ENCODE measurements at regions not wholly inside any gene's neighbourhood (a gene's known extent, or its start where the extent isn't known, plus 50 kb on each side); places are given as distances from the start of the nearest gene placed in this dataset.

DNA sequence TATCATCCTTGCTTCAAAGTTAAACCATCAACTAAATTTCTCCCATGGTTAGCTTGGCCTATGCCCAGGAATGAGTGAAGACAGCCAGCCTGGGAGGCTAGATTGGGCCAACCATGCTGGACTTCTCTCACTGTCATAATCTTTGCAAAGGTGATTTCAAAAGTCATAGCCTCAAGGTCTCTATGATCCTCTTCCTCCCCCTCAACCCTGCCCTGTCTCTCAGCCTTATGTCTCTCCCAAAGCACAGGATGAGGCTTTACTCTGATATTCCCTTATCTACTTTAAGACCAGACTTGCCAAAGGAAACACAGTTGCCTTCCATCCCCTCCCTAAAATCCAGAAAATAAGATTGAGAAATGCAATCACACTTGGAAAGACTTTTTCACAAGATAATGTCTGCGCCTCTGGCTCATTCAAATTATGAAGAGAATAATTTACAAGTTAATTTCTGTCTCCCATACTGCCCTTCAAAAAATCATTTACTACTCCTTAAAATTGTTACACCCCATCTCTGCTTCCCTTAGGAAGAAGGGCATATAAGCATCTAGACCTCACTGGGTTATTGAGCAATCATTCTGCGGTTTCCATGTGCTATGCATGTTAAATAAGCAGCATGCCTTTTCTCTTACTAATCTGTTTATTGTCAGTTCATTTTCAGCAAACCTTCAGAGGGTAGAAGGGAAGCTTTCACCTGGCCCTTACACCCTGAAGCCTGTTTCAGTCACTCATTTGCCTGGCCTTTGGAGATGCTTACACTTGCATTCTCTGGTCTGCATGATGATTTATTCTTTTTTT is 113.8 kb upstream of the ANKRD55 start:
- Mint-ChIP-seq H3K9me3 (peaks cover 0 to 16% (median 4%) of the 10 kb centered on the region in 7 donors), H3K27me3 (no peaks in the 10 kb centered on the region)

DNA sequence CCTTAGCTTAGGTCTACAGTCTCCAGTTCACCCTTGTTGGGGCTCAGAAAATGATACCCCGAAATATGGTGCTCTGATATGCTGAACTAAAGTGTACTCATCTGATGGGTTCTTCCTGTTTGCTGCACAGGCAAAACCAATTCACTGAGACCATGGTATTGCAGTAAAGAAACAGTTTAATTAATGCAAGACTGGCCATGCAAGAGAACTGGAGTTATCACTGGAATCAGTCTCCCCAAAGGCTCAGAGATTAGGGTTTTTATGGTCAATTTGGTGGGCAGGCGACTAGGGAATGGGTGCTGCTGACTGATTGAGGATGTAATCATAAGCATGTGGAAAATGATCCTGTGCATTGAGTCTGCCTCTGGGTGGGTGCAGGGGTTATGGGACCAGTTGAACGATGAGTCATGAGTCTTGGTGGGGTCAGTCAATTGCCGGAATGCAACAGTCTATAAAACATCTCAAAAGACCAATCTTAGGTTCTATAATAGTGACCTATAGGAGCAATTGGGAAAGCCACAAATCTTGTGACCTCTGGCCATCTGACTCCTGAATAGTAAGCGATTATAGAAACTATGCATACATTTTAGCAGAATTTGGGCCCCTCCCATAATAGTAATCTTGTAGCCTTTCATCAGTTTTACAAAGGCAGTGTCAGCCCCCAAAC is 113.0 kb upstream of the ANKRD55 start:
- peaks cover 42 to 64% (median 53%) of the 10 kb centered on the region in 3 donors for H3K4me1 Mint-ChIP-seq
- peaks cover 7 to 8% of the 10 kb centered on the region in 2 donors for H3K36me3 Mint-ChIP-seq
- H3K27ac Mint-ChIP-seq: peak overlapping the region in 4 of 6 donors; percentile 33 to 83 (median 51)

More for the DNA sequence above, 113.8 kb upstream of the ANKRD55 start:
- DNase-seq: no peak
- Mint-ChIP-seq H3K36me3 (peaks cover 7 to 8% of the 10 kb centered on the region in 2 donors), H3K4me3 (peak overlapping the region in 4 of 8 donors; percentile 8 to 67 (median 26)), H3K27ac (no peak overlapping the region), H3K4me1 (peaks cover 39 to 60% (median 49%) of the 10 kb centered on the region in 3 donors)
- no peak for ATAC-seq (ENCODE audit: low read depth in 2 of 2)

DNA sequence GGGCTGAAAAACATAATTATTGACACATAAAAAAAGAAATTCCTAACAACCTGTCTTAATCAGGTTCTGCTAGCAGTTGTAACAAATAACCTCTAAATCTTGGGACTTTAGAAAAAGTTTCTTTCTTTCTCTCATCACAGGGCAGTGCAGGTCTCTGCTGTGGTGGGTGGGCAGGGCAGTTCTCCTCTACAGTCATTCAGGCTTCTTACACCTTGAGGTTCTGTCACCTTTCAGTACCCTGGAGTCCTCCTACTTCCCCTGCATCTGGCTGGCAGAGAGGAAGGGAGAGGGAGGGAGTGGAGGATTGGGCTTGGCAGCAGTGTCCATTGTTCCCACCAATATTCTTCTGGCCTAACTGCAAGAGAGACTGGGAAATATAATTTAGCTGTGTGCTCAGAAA is 112.2 kb upstream of the ANKRD55 start:
- H3K4me1 Mint-ChIP-seq: peaks cover 45 to 67% (median 54%) of the 10 kb centered on the region in 3 donors
- H3K27me3 Mint-ChIP-seq: no peaks in the 10 kb centered on the region
- peaks cover 0 to 16% (median 4%) of the 10 kb centered on the region in 7 donors for H3K9me3 Mint-ChIP-seq
- H3K27ac Mint-ChIP-seq: peak overlapping the region; percentile 33 to 97 (median 90)
- ATAC-seq (ENCODE audit: low read depth in 2 of 2): peak in 1 of 2 donors; percentile 26
- peak overlapping the region in 7 of 8 donors; percentile 7 to 86 (median 74) for H3K4me3 Mint-ChIP-seq
- DNase-seq: no peak
- peaks cover 7 to 8% of the 10 kb centered on the region in 2 donors for H3K36me3 Mint-ChIP-seq

More for the DNA sequence above, 113.0 kb upstream of the ANKRD55 start:
- H3K27me3 Mint-ChIP-seq: no peaks in the 10 kb centered on the region
- peaks cover 0 to 16% (median 4%) of the 10 kb centered on the region in 7 donors for H3K9me3 Mint-ChIP-seq
- peak overlapping the region in 4 of 8 donors; percentile 5 to 85 (median 66) for H3K4me3 Mint-ChIP-seq
- ATAC-seq (ENCODE audit: low read depth in 2 of 2) (no peak), DNase-seq (no peak)

DNA sequence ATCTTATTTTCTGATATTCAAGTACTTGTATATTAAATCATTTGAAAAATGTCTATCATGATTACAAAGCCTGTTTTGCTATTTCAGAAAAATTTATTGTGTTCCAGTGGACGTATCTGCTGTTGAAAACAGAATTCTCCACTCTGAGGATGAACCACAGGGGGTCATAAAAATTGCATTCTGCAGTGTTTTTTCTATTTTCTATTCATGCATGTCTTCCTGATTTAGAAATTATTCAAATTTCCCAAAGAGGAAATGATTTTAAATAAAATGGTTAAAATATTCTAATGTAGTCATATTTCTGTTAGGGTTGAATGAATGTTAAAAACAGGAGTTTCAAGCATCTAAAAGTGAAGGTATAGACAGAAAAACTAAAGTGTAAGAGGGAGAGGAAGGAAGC is 111.5 kb upstream of the ANKRD55 start:
- DNase-seq (peak; percentile 48), ATAC-seq (ENCODE audit: low read depth in 2 of 2) (peak; percentile 80 to 81)
- peaks cover 8 to 11% of the 10 kb centered on the region in 2 donors for H3K36me3 Mint-ChIP-seq
- H3K4me3 Mint-ChIP-seq: peak overlapping the region; percentile 39 to 86 (median 72)
- H3K9me3 Mint-ChIP-seq: peaks cover 0 to 20% (median 4%) of the 10 kb centered on the region in 7 donors
- peaks cover 45 to 70% (median 54%) of the 10 kb centered on the region in 3 donors for H3K4me1 Mint-ChIP-seq
- no peaks in the 10 kb centered on the region for H3K27me3 Mint-ChIP-seq
- H3K27ac Mint-ChIP-seq: peak overlapping the region; percentile 60 to 97 (median 90)

DNA sequence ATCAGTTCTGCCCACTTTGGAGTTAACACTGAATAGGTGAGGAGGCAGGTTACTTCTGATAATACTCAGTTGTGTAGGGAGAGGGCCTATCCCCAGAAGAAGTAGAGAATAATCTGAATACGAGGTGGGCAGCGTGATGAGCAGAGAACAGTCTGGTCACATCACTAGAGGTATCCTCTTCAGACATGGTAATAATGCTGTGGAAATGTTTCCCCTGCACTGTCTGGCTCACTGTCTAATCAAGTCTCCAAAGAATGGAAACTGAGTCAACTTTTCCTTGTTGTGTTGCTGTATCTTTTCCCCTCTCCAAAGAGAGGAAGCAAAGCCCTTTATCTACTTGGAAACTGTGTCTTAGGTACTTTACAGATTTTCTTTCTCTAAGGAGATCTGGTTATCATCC is 110.9 kb upstream of the ANKRD55 start:
- Mint-ChIP-seq H3K27me3 (no peaks in the 10 kb centered on the region), H3K4me3 (peak overlapping the region in 7 of 8 donors; percentile 39 to 86 (median 77)), H3K4me1 (peaks cover 45 to 75% (median 54%) of the 10 kb centered on the region in 3 donors), H3K27ac (peak overlapping the region in 5 of 6 donors; percentile 84 to 97 (median 91)), H3K9me3 (peaks cover 0 to 22% (median 4%) of the 10 kb centered on the region in 7 donors), H3K36me3 (peaks cover 8 to 14% of the 10 kb centered on the region in 2 donors)
- no peak for DNase-seq
- no peak for ATAC-seq (ENCODE audit: low read depth in 2 of 2)

DNA sequence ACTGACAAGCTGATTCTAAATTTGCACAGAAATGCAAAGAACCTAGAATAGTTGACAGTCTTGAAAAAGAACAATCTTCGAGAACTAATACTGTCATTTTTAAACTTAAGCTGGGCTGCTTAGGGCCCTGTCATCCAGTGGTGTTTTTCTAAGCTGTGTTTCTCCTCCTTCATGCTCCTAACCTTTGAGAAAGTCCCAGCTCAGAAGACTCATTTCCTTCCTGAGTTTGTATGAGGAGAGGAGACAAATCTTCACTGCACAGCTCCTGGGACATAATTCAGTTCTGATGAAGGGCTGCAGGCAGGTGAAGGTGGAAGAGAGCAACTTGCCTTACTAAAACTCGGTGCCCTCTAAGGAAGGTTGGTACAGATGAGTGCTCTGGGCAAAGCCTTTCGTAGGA is 109.5 kb upstream of the ANKRD55 start:
- Mint-ChIP-seq H3K36me3 (peaks cover 14 to 16% of the 10 kb centered on the region in 2 donors), H3K27ac (peak overlapping the region in 5 of 6 donors; percentile 26 to 84 (median 60)), H3K4me3 (peak overlapping the region in 4 of 8 donors; percentile 57 to 86 (median 70)), H3K27me3 (no peaks in the 10 kb centered on the region), H3K4me1 (peaks cover 50 to 86% (median 62%) of the 10 kb centered on the region in 3 donors), H3K9me3 (peaks cover 2 to 26% (median 7%) of the 10 kb centered on the region in 7 donors)
- DNase-seq (no peak), ATAC-seq (ENCODE audit: low read depth in 2 of 2) (no peak)

DNA sequence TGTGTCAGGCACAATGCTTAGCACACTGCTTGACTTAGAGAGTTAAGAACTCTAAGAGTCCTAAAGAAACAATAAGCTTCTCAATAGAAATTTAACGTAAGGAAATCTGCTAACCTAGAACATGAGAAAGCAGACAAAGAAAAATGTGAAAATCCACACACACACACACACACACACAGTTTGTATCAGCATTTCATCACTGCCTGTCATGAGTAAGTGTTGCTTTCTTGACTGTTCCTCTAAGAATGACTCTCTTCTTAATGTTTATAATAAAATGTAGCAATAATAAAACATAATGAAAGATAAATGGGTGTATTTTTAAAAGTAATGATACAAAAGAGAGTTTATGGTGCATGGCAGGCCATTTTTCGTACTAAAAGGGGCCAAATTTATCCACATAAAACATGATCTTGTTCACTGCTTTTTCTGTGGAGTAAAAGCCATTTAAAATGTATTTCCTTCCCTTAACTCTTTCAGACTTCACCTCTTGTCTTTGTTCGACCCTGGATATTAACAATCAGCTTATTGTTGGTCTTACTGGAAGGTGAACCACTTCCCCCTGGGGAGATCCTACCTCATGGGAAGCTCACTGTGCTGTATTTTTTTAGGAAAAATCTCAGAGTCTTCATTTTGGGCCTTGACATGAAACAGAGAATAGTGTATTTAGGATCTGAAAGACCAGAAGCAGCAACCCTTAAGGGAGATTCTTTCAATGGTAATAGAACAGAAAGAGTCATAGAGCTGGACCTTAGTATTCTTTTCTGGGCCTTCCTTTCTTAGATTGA is 107.3 kb upstream of the ANKRD55 start:
- H3K4me1 Mint-ChIP-seq: peaks cover 46 to 70% (median 52%) of the 10 kb centered on the region in 3 donors
- peak overlapping the region in 2 of 6 donors; percentile 15 to 64 for H3K27ac Mint-ChIP-seq
- peaks cover 6 to 30% (median 11%) of the 10 kb centered on the region in 7 donors for H3K9me3 Mint-ChIP-seq
- peaks cover 13 to 17% of the 10 kb centered on the region in 2 donors for H3K36me3 Mint-ChIP-seq
- DNase-seq: no peak
- ATAC-seq (ENCODE audit: low read depth in 2 of 2): no peak
- H3K27me3 Mint-ChIP-seq: no peaks in the 10 kb centered on the region
- H3K4me3 Mint-ChIP-seq: peak overlapping the region in 1 of 8 donors; percentile 54

DNA sequence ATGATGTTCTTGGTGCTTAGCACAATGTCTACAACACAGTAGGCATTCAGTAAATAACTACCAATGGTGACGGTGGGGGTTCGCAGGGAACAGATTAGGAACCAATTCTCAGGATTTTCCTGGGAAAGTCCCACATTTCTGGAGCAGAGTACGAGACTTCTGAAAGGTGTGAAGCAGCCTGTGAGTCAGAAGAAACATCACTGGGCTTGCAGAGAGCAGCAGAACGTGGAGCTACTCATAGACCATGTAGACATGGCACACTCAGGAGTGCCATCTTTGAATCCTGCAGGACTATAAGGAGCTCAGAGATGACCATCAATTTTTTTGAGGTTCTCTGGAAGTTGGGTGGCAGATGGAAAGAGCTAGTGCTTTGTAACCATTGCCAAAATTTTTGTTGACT is 106.6 kb upstream of the ANKRD55 start:
- no peaks in the 10 kb centered on the region for H3K27me3 Mint-ChIP-seq
- peaks cover 40 to 68% (median 46%) of the 10 kb centered on the region in 3 donors for H3K4me1 Mint-ChIP-seq
- DNase-seq (no peak), ATAC-seq (ENCODE audit: low read depth in 2 of 2) (no peak)
- H3K9me3 Mint-ChIP-seq: peaks cover 11 to 34% (median 13%) of the 10 kb centered on the region in 7 donors
- H3K4me3 Mint-ChIP-seq: no peak overlapping the region
- peaks cover 17 to 19% of the 10 kb centered on the region in 2 donors for H3K36me3 Mint-ChIP-seq
- no peak overlapping the region for H3K27ac Mint-ChIP-seq

DNA sequence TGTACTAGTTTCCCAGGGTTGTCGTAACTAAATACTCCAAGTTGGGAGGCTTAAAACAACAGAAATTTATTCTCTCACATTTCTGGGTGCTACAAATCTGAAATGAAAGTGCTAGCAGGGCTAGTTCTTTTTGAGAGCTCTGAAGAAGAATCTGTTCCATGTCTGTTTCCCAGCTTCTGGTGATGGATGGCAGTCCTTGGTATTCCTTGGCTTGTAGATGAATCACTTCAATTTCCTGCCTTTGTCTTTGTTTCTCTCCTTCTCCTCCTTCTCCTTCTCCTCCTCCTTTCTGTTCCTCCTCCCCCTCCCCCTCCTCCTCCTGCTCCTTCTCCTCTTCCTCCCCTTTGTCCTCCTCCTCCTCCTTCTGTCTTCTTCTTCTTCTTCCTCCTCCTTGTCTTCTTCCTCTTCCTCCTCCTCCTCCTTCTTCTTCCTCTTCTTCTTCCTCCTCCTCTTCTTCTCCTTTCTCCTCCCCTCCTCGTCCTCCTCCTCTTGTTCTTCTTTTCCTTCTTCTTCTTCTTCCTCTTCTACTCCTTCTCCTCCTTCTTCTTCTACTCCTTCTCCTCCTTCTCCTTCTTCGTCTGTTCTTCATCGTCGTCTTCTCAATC is 104.7 kb upstream of the ANKRD55 start:
- H3K4me3 Mint-ChIP-seq: no peak overlapping the region
- H3K4me1 Mint-ChIP-seq: peaks cover 24 to 58% (median 33%) of the 10 kb centered on the region in 3 donors
- H3K9me3 Mint-ChIP-seq: peaks cover 11 to 45% (median 22%) of the 10 kb centered on the region in 7 donors
- no peak for ATAC-seq (ENCODE audit: low read depth in 2 of 2)
- peak overlapping the region in 3 of 6 donors; percentile 2 to 38 (median 9) for H3K27ac Mint-ChIP-seq
- H3K36me3 Mint-ChIP-seq: peaks cover 12 to 17% of the 10 kb centered on the region in 2 donors
- DNase-seq: no peak
- H3K27me3 Mint-ChIP-seq: no peaks in the 10 kb centered on the region

DNA sequence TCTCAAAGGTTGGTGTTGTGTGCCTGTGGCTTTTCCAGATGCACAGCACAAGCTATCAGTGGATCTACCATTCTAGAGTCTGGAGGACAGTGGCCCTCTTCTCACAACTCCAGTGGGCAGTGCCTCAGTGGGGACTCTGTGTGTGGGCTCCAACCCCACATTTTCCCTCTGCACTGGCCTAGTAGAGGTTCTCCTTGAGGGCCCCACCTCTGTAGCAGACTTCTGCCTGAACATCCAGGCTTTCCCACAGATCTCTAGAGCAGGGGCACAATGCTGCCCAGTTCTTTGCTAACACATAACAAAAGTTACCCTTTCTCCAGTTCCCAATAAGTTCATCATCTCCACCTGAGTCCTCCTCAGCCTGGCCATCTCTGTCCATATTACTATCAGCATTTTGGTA is 102.1 kb upstream of the ANKRD55 start:
- ATAC-seq (ENCODE audit: low read depth in 2 of 2): no peak
- Mint-ChIP-seq H3K36me3 (peaks cover 12 to 17% of the 10 kb centered on the region in 2 donors), H3K9me3 (peaks cover 11 to 52% (median 24%) of the 10 kb centered on the region in 7 donors), H3K27ac (no peak overlapping the region), H3K4me3 (no peak overlapping the region), H3K4me1 (peaks cover 29 to 57% (median 29%) of the 10 kb centered on the region in 3 donors), H3K27me3 (no peaks in the 10 kb centered on the region)
- DNase-seq: no peak

DNA sequence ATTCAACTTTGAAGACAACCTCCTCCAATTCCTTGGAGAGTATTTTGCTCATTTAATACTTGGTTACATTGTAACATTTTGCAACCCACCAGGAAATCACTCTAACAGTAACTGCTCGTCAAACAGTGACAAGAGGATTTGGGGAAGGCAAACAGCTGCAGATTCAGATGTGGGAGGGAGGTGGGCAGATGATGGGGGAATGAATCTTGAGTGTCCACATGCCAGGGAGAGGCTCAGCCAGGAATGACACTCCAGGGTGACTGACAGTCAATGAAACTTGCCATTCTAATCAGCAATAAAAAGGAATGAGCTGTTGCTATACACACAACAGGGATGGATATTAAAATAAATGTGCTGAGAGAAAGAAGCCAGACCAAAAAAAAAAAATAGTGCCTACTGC is 97.7 kb upstream of the ANKRD55 start:
- no peak for ATAC-seq (ENCODE audit: low read depth in 2 of 2)
- peaks cover 58 to 75% (median 63%) of the 10 kb centered on the region in 3 donors for H3K4me1 Mint-ChIP-seq
- peak overlapping the region; percentile 89 to 98 (median 97) for H3K27ac Mint-ChIP-seq
- H3K9me3 Mint-ChIP-seq: peaks cover 6 to 29% (median 20%) of the 10 kb centered on the region in 7 donors
- DNase-seq: no peak
- H3K27me3 Mint-ChIP-seq: no peaks in the 10 kb centered on the region
- H3K4me3 Mint-ChIP-seq: peak overlapping the region in 2 of 8 donors; percentile 37 to 73
- peaks cover 6 to 8% of the 10 kb centered on the region in 2 donors for H3K36me3 Mint-ChIP-seq

DNA sequence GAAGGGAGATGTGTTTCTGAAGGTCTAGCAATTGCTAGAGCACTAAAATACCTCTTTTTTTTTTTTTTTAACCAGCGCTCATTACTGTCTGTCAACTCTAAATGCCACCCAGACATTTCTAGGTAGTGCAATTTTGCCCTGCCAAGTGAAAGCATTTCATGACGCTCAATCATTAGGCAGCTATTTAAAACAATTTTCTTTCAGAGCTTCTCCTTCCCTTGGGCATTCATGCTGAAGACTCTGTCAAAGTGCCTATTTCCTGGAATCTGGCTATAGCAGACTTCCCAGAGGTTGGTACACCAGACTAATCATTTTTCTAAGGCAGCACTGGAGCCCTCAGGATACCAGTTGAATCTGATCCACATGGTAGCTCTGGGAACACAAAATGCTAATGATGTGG is 97.0 kb upstream of the ANKRD55 start:
- no peak for DNase-seq
- ATAC-seq (ENCODE audit: low read depth in 2 of 2): no peak
- Mint-ChIP-seq H3K4me3 (peak overlapping the region in 6 of 8 donors; percentile 18 to 69 (median 45)), H3K27ac (peak overlapping the region; percentile 89 to 98 (median 97)), H3K4me1 (peaks cover 62 to 73% (median 68%) of the 10 kb centered on the region in 3 donors), H3K36me3 (peaks cover 0 to 2% of the 10 kb centered on the region in 2 donors), H3K9me3 (peaks cover under 1 to 23% (median 13%) of the 10 kb centered on the region in 7 donors), H3K27me3 (no peaks in the 10 kb centered on the region)
